ENCODE measurements at regions not wholly inside any gene's neighbourhood (a gene's known extent, or its start where the extent isn't known, plus 50 kb on each side); places are given as distances from the start of the nearest gene placed in this dataset.

DNA sequence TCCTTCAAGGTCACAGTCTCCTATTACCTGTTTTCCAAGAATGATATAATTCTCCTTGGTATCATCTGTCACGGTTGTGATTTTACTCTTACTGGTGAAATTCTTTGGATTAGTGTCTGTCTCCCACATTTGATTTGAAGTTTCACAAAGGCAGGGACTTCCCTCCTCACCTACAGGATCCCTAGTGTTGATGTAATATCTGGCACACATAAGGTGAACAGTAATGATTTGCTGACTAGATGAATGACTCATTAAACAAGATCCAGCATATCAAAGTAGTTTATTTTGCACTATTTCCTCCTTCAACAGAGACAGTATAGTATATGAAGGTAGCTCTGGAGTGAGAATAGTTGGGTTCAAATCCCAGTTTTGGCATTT lies 135.3 kb upstream of the IL1RAPL2 start:
- Mint-ChIP-seq H3K4me1 (ENCODE audit: low read depth) (no peaks in the 10 kb centered on the region), H3K27ac (no peak overlapping the region), H3K4me3 (no peak overlapping the region), H3K36me3 (ENCODE audit: low read depth) (no peaks in the 10 kb centered on the region), H3K27me3 (ENCODE audit: low read depth) (no peaks in the 10 kb centered on the region), H3K9me3 (ENCODE audit: insufficient read depth) (no peaks in the 10 kb centered on the region)
- POLR2A ChIA-PET = no interaction called here
- ATAC-seq = no peak
- CTCF ChIA-PET = no interaction called here
- DNase-seq = no peak

DNA sequence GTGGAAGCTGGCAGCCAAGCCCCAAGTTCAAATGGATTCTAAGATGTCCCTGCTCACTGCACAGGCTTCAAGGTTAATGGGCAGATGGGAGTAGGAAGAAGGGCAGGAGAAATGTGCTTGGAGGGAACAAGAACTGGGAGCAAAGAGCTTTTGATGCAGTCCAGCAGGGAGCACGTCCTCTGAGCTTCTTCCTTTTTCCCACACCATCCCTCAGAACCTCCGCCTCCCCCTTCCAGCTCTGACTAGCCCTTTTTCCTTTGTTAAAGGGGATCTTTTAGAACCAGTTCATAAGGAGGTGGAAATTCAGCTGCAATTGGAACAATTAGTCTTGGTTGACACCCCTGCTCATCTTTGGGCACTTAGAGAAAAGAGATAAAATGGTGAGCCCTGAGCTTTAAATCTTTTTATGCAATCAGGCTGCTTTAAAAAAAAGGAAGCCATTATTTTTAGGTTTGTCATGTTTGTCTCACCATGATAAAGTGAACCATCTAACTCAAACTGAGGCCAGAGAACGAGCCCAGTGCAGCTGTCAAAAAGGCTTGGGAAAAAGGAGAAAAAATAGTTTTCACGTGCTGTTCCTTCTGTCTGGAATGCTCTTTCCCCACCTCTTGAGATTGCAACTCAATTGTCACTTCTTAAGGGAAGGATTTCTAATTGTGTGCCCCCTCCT lies 135.8 kb upstream of the IL1RAPL2 start:
- POLR2A ChIA-PET = no interaction called here
- no peak for ATAC-seq
- Mint-ChIP-seq H3K4me1 (ENCODE audit: low read depth) (no peaks in the 10 kb centered on the region), H3K4me3 (no peak overlapping the region), H3K9me3 (ENCODE audit: insufficient read depth) (no peaks in the 10 kb centered on the region), H3K27me3 (ENCODE audit: low read depth) (no peaks in the 10 kb centered on the region), H3K27ac (no peak overlapping the region), H3K36me3 (ENCODE audit: low read depth) (no peaks in the 10 kb centered on the region)
- CTCF ChIA-PET = no interaction called here
- no peak for DNase-seq

GRCh38 chrX:104428231-104428630 lies 137.8 kb upstream of the IL1RAPL2 start:
- CTCF ChIA-PET = no interaction called here
- POLR2A ChIA-PET = no interaction called here
- Mint-ChIP-seq H3K27ac (no peak overlapping the region), H3K36me3 (ENCODE audit: low read depth) (no peaks in the 10 kb centered on the region), H3K27me3 (ENCODE audit: low read depth) (no peaks in the 10 kb centered on the region), H3K4me3 (no peak overlapping the region), H3K4me1 (ENCODE audit: low read depth) (no peaks in the 10 kb centered on the region), H3K9me3 (ENCODE audit: insufficient read depth) (no peaks in the 10 kb centered on the region)
- no peak for DNase-seq
- ATAC-seq = no peak

GRCh38 chrX:104427693-104428092 lies 138.3 kb upstream of the IL1RAPL2 start:
- CTCF ChIA-PET = no interaction called here
- POLR2A ChIA-PET = no interaction called here
- Mint-ChIP-seq H3K27me3 (ENCODE audit: low read depth) (no peaks in the 10 kb centered on the region), H3K9me3 (ENCODE audit: insufficient read depth) (no peaks in the 10 kb centered on the region), H3K4me1 (ENCODE audit: low read depth) (no peaks in the 10 kb centered on the region), H3K27ac (no peak overlapping the region), H3K36me3 (ENCODE audit: low read depth) (no peaks in the 10 kb centered on the region), H3K4me3 (no peak overlapping the region)
- DNase-seq (no peak), ATAC-seq (no peak)

GRCh38 chrX:104427073-104427472 lies 138.9 kb upstream of the IL1RAPL2 start:
- Mint-ChIP-seq H3K4me3 (no peak overlapping the region), H3K9me3 (ENCODE audit: insufficient read depth) (no peaks in the 10 kb centered on the region), H3K4me1 (ENCODE audit: low read depth) (no peaks in the 10 kb centered on the region), H3K36me3 (ENCODE audit: low read depth) (no peaks in the 10 kb centered on the region), H3K27me3 (ENCODE audit: low read depth) (no peaks in the 10 kb centered on the region), H3K27ac (no peak overlapping the region)
- no peak for ATAC-seq
- CTCF ChIA-PET = no interaction called here
- POLR2A ChIA-PET = no interaction called here
- DNase-seq = no peak

- Mint-ChIP-seq H3K36me3 (ENCODE audit: low read depth) (no peaks in the 10 kb centered on the region), H3K9me3 (ENCODE audit: insufficient read depth) (no peaks in the 10 kb centered on the region), H3K4me3 (no peak overlapping the region), H3K27ac (no peak overlapping the region), H3K4me1 (ENCODE audit: low read depth) (no peaks in the 10 kb centered on the region), H3K27me3 (ENCODE audit: low read depth) (no peaks in the 10 kb centered on the region)
- ATAC-seq (no peak), DNase-seq (no peak)
- ChIA-PET POLR2A (no interaction called here), CTCF (no interaction called here)
Observed at GRCh38 chrX:104420907-104421306, 145.1 kb upstream of the IL1RAPL2 start.

DNA sequence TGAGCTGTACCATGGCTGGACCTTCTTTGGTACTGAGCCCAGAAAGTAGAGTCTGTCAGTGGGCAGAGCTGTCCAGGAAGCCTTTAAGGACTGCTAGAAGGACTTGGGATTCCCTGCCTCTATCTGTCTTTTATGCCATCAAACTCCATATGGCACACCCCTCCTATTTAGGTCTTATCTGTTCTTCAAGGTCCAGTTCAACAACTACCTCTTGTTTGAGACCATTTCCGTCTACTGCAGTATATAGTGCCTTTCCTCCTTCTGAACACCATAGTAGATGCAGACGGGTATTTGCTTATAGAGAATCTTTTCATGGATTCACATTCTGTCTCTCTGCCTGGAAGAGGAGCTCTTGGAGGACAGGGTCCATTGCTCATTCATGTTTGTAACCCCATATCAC lies 146.1 kb upstream of the IL1RAPL2 start:
- Mint-ChIP-seq H3K9me3 (ENCODE audit: insufficient read depth) (peaks cover 3% of the 10 kb centered on the region), H3K27ac (no peak overlapping the region), H3K27me3 (ENCODE audit: low read depth) (no peaks in the 10 kb centered on the region), H3K4me1 (ENCODE audit: low read depth) (no peaks in the 10 kb centered on the region), H3K4me3 (no peak overlapping the region), H3K36me3 (ENCODE audit: low read depth) (no peaks in the 10 kb centered on the region)
- CTCF ChIA-PET = no interaction called here
- DNase-seq (no peak), ATAC-seq (no peak)
- POLR2A ChIA-PET = no interaction called here

GRCh38 chrX:104419211-104419610 lies 146.8 kb upstream of the IL1RAPL2 start:
- ChIA-PET CTCF (no interaction called here), POLR2A (no interaction called here)
- Mint-ChIP-seq H3K4me1 (ENCODE audit: low read depth) (no peaks in the 10 kb centered on the region), H3K36me3 (ENCODE audit: low read depth) (no peaks in the 10 kb centered on the region), H3K27me3 (ENCODE audit: low read depth) (no peaks in the 10 kb centered on the region), H3K9me3 (ENCODE audit: insufficient read depth) (peaks cover 3% of the 10 kb centered on the region), H3K27ac (no peak overlapping the region), H3K4me3 (no peak overlapping the region)
- DNase-seq (no peak), ATAC-seq (no peak)

GRCh38 chrX:104411800-104412199 lies 154.2 kb upstream of the IL1RAPL2 start:
- Mint-ChIP-seq H3K36me3 (ENCODE audit: low read depth) (no peaks in the 10 kb centered on the region), H3K4me1 (ENCODE audit: low read depth) (no peaks in the 10 kb centered on the region), H3K27me3 (ENCODE audit: low read depth) (no peaks in the 10 kb centered on the region), H3K9me3 (ENCODE audit: insufficient read depth) (peaks cover 3% of the 10 kb centered on the region), H3K4me3 (no peak overlapping the region), H3K27ac (no peak overlapping the region)
- ATAC-seq (no peak), DNase-seq (no peak)
- ChIA-PET CTCF (no interaction called here), POLR2A (no interaction called here)

DNA sequence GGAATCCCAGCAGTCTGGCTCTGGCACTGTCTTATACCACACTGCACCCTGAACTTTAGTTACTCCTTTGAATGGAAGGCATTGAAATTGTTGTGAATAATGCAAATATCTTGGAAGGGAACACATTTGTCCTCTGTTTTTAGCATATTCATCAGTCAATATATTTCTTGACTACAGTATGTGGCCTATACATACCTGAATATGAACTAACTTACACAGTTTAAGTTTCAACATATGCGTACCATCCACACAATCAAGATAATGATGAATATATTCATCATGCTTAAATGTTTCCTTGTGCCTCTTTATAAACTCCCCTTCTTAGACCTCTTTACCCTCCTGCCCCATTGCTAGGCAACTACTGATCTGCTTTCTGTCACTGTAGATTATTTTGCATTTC lies 145.7 kb upstream of the ESX1 start:
- Mint-ChIP-seq H3K27ac (no peak overlapping the region), H3K9me3 (ENCODE audit: insufficient read depth) (no peaks in the 10 kb centered on the region), H3K4me3 (no peak overlapping the region), H3K27me3 (ENCODE audit: low read depth) (no peaks in the 10 kb centered on the region), H3K36me3 (ENCODE audit: low read depth) (no peaks in the 10 kb centered on the region), H3K4me1 (ENCODE audit: low read depth) (no peaks in the 10 kb centered on the region)
- CTCF ChIA-PET = no interaction called here
- ATAC-seq (no peak), DNase-seq (no peak)
- POLR2A ChIA-PET = no interaction called here

DNA sequence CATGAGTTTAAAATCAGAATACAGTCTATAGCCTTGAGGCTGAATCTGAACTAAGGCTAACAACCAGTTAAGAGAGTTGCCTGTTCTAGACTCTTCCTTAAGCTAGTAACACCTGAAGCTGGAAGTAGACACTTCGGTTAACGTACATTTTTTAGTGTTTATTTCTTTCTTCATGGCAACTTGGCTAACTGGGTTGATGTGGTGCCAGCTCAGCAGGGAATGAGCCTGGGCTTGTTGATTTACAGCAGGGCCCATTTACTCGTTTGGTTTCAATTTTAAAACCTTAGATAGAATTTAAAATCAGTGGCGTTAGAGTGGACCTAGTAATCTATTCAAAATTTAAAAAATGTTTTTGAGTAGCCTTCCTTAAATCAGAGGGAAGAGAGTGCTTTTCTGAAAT lies 137.6 kb upstream of the ESX1 start:
- no peaks in the 10 kb centered on the region for H3K4me1 Mint-ChIP-seq (ENCODE audit: low read depth)
- CTCF ChIA-PET = no interaction called here
- POLR2A ChIA-PET = no interaction called here
- H3K4me3 Mint-ChIP-seq = no peak overlapping the region
- DNase-seq (no peak), ATAC-seq (no peak)
- no peaks in the 10 kb centered on the region for H3K27me3 Mint-ChIP-seq (ENCODE audit: low read depth)
- H3K27ac Mint-ChIP-seq = no peak overlapping the region
- no peaks in the 10 kb centered on the region for H3K36me3 Mint-ChIP-seq (ENCODE audit: low read depth)
- no peaks in the 10 kb centered on the region for H3K9me3 Mint-ChIP-seq (ENCODE audit: insufficient read depth)

DNA sequence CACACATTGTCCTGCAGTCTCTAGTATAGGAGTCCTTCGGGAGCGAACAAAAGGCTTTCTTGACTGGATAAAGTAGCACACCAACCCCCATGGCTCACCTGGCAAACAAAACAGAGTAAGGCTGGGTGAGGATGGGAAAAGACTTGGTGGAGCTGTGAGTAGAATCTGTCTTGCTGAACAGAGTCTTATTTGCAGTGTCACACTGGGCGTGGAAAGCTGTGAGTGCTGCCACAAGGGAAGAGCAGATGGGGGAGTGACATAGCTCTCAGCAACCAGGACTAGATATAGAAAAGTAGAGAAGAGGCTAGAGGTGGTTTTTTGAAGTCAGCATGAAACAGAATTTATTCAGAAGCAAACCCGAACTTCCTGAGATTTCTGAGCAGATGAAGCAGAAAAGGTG lies 137.2 kb upstream of the ESX1 start:
- no peak for DNase-seq
- Mint-ChIP-seq H3K36me3 (ENCODE audit: low read depth) (no peaks in the 10 kb centered on the region), H3K4me3 (no peak overlapping the region), H3K4me1 (ENCODE audit: low read depth) (no peaks in the 10 kb centered on the region), H3K9me3 (ENCODE audit: insufficient read depth) (no peaks in the 10 kb centered on the region), H3K27me3 (ENCODE audit: low read depth) (no peaks in the 10 kb centered on the region), H3K27ac (no peak overlapping the region)
- ChIA-PET CTCF (no interaction called here), POLR2A (no interaction called here)
- ATAC-seq = no peak

DNA sequence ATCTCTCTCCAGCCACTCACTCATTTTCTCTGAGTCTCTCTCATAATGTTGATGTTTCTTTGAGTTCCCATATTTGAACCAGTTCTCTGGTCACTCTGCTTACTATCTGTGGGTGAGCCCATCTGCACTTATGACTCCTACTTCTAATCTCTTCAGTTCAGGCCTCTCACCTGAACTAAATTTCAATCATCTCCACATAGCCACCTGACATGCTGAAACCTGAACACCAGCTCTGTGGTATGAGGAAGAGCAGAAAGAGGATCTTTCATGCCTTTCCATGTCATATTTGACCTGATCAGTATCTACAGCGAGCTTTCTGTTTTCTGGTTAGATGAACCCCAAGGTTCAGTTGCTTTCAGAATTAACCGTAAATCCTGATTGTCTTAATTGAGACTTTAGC lies 122.2 kb upstream of the ESX1 start:
- DNase-seq (no peak), ATAC-seq (no peak)
- Mint-ChIP-seq H3K9me3 (ENCODE audit: insufficient read depth) (no peaks in the 10 kb centered on the region), H3K27ac (no peak overlapping the region), H3K27me3 (ENCODE audit: low read depth) (no peaks in the 10 kb centered on the region), H3K4me1 (ENCODE audit: low read depth) (no peaks in the 10 kb centered on the region), H3K36me3 (ENCODE audit: low read depth) (no peaks in the 10 kb centered on the region), H3K4me3 (no peak overlapping the region)
- CTCF ChIA-PET = no interaction called here
- POLR2A ChIA-PET = no interaction called here

Data from activated CD8-positive, alpha-beta T cell treated with anti-CD3 and anti-CD28 coated beads, Interleukin-2, amount 10 ng/mL, durations not matched to agents 7 days and 5 days (primary cell).